HepG2 (cell line): ENCODE measurements at regions not wholly inside any gene's neighbourhood (a gene's known extent, or its start where the extent isn't known, plus 50 kb on each side); places are given as distances from the start of the nearest gene placed in this dataset.

Source experiments
- ATF7 ChIP-seq, 2 experiments: fragments of 450-650 bp in 1 of 2; sonication (generic) in 1 of 2; formaldehyde crosslinking in 1 of 2; IDR thresholded peaks; 2 replicates each; pipeline versions ENCODE4 v1.4.0 to v1.6.1; 2016 to 2020; ENCODE audit warnings: antibody characterized with exemption in 1 of 2, mild to moderate bottlenecking in 1 of 2, missing genetic modification reagents in 1 of 2
- BRD4 ChIP-seq: sonication (generic); formaldehyde crosslinking; IDR thresholded peaks from 2 replicates; pipeline ENCODE4 v1.4.0; 2020; ENCODE audit warnings: missing genetic modification reagents
- CREB1 ChIP-seq, 2 experiments: fragments of 450-650 bp in 1 of 2; IDR thresholded peaks; 2 replicates each; pipeline ENCODE4 v1.6.1; 2016 to 2017; ENCODE audit warnings: control low read depth in 1 of 2, mild to moderate bottlenecking in 1 of 2, missing compliant biosample characterization in 1 of 2, missing genetic modification characterization in 1 of 2
- FOXA3 ChIP-seq: IDR thresholded peaks from 2 replicates; pipeline ENCODE4 v1.6.1; 2016; ENCODE audit warnings: missing genetic modification reagents, missing compliant biosample characterization
- HDAC2 ChIP-seq: sonication (generic); formaldehyde crosslinking; IDR thresholded peaks from 2 replicates; pipeline ENCODE4 v1.4.0; 2020; ENCODE audit warnings: missing genetic modification reagents
- HNRNPL ChIP-seq: fragments of 200-400 bp; formaldehyde crosslinking; IDR thresholded peaks from 2 replicates; pipeline ENCODE4 v1.6.1; 2017; ENCODE audit warnings: mild to moderate bottlenecking, low read depth, low read length
- KDM5A ChIP-seq: fragments of 200-600 bp; sonication (generic); IDR thresholded peaks from 2 replicates; pipeline ENCODE4 v1.7.0; 2018; ENCODE audit warnings: antibody characterized with exemption, mild to moderate bottlenecking, low read length, borderline replicate concordance
- KDM6A ChIP-seq: IDR thresholded peaks from 2 replicates; pipeline ENCODE4 v1.6.1; 2016; ENCODE audit warnings: low read depth
- NFYB ChIP-seq: sonication (generic); formaldehyde crosslinking; IDR thresholded peaks from 2 replicates; pipeline ENCODE4 v1.4.0; 2020; ENCODE audit warnings: missing genetic modification reagents
- PATZ1 ChIP-seq: sonication (generic); formaldehyde crosslinking; IDR thresholded peaks from 2 replicates; pipeline ENCODE4 v1.4.0; 2020; ENCODE audit warnings: missing genetic modification reagents
- PHB2 ChIP-seq: fragments of 450-650 bp; IDR thresholded peaks from 2 replicates; pipeline ENCODE4 v1.6.1; 2018; ENCODE audit not compliant: partially characterized antibody
- POLR2AphosphoS2 ChIP-seq: IDR thresholded peaks from 2 replicates; pipeline ENCODE4 v1.6.1; 2011; ENCODE audit warnings: low read depth, low read length, improper control_type of control experiment
- RBAK ChIP-seq: sonication (generic); formaldehyde crosslinking; IDR thresholded peaks from 2 replicates; pipeline ENCODE4 v1.5.1; 2020; ENCODE audit warnings: mild to moderate bottlenecking, missing genetic modification reagents
- TEF ChIP-seq: sonication (generic); formaldehyde crosslinking; IDR thresholded peaks from 2 replicates; pipeline ENCODE4 v1.5.0; 2020; ENCODE audit warnings: missing genetic modification reagents
- TMF1 ChIP-seq: sonication (generic); formaldehyde crosslinking; IDR thresholded peaks from 2 replicates; pipeline ENCODE4 v1.8.1; 2022; ENCODE audit warnings: low read depth, missing genetic modification reagents
- ZFY ChIP-seq: sonication (generic); formaldehyde crosslinking; IDR thresholded peaks from 2 replicates; pipeline ENCODE4 v1.4.0; 2020; ENCODE audit warnings: missing genetic modification reagents
- ZNF160 ChIP-seq: sonication (generic); formaldehyde crosslinking; IDR thresholded peaks from 2 replicates; pipeline ENCODE4 v1.8.0; 2022; ENCODE audit warnings: mild to moderate bottlenecking, inconsistent platforms, missing genetic modification reagents
- ZNF501 ChIP-seq: sonication (generic); formaldehyde crosslinking; IDR thresholded peaks from 2 replicates; pipeline ENCODE4 v1.5.1; 2020; ENCODE audit warnings: mild to moderate bottlenecking, moderate library complexity, missing genetic modification reagents
- ZNF598 ChIP-seq: sonication (generic); formaldehyde crosslinking; IDR thresholded peaks from 2 replicates; pipeline ENCODE4 v1.5.1; 2020; ENCODE audit warnings: mild to moderate bottlenecking, missing genetic modification reagents, borderline replicate concordance
- ZNF713 ChIP-seq: sonication (generic); formaldehyde crosslinking; IDR thresholded peaks from 2 replicates; pipeline ENCODE4 v1.4.0; 2020; ENCODE audit warnings: mild to moderate bottlenecking, missing genetic modification reagents
- ZNF720 ChIP-seq: sonication (generic); formaldehyde crosslinking; IDR thresholded peaks from 2 replicates; pipeline ENCODE4 v1.4.0; 2020; ENCODE audit warnings: missing genetic modification reagents
- TF ChIP-seq, protein P1 (sequence below): sonication (generic); formaldehyde crosslinking; conservative IDR thresholded peaks from 2 replicates; pipeline ENCODE4 v1.8.0; 2022; ENCODE audit warnings: missing genetic modification reagents
- TF ChIP-seq, protein P2 (sequence below): sonication (generic); formaldehyde crosslinking; IDR thresholded peaks from 2 replicates; pipeline ENCODE4 v1.4.0; 2020; ENCODE audit warnings: low read depth, mild to moderate bottlenecking, missing genetic modification reagents
- TF ChIP-seq, protein P3 (sequence below): sonication (generic); formaldehyde crosslinking; IDR thresholded peaks from 2 replicates; pipeline ENCODE4 v1.5.0; 2020; ENCODE audit warnings: missing genetic modification reagents

DNA sequence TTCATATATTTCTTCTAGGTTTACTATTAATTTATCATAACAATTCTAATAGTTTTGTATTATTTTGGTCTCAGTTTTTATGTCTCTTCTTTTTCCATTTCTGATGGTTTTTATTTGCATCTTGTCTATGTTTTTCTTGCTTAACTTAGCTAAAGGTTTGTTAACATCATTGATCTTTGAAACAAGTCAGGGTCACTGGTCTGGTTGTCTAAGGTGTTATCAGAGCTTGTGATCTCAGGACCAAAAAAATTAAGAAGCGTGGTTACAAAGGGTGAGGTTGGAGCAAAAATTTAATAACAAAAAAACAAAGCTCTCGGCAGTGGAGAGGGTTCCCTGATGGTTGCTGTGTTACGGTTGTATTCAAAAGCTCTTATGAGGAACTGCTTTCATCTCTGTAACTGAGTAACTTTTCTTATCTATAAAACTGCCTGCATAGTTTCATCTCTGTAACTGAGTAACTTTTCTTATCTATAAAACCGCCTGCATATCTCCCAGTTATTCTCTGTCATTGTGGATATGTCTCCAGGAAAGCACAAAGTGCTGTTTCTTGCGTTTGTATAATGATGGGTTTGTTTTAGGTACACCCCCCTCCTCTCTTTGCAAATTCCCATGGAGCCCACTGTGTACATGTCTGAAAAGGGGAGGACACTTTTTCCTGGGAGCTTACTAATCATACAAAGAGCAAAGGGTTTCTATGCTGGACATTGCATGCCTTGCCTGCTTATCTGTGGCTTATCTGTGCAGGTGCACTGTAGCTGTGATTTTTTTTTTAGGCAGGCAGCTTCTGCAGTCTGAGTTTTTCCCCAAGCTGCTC, 62.4 kb upstream of the UGT2B15 start (continued):
- TF ChIP-seq HDAC2 (CRISPR knock-in tag): peak; percentile 90
- no peak; the same call in 1 of the 2 replicates for TF ChIP-seq TEF (CRISPR knock-in tag)
- TF ChIP-seq ZNF501 (CRISPR knock-in tag): no peak
- peak; percentile 69 for TF ChIP-seq BRD4
- TF ChIP-seq ZNF720 (CRISPR knock-in tag): no peak
- peak; percentile 91 for TF ChIP-seq FOXA3 (CRISPR knock-in tag)
- no peak for TF ChIP-seq KDM5A
- TF ChIP-seq ZNF713 (CRISPR knock-in tag): no peak
- TF ChIP-seq NFYB (CRISPR knock-in tag): no peak
- TF ChIP-seq, protein P1, sequence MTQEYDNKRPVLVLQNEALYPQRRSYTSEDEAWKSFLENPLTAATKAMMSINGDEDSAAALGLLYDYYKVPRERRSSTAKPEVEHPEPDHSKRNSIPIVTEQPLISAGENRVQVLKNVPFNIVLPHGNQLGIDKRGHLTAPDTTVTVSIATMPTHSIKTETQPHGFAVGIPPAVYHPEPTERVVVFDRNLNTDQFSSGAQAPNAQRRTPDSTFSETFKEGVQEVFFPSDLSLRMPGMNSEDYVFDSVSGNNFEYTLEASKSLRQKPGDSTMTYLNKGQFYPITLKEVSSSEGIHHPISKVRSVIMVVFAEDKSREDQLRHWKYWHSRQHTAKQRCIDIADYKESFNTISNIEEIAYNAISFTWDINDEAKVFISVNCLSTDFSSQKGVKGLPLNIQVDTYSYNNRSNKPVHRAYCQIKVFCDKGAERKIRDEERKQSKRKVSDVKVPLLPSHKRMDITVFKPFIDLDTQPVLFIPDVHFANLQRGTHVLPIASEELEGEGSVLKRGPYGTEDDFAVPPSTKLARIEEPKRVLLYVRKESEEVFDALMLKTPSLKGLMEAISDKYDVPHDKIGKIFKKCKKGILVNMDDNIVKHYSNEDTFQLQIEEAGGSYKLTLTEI (CRISPR knock-in tag): no peak
- no peak for TF ChIP-seq ATF7 (IDR thresholded peaks at IDR 0.05)
- peak; percentile 48; the same call in 1 of the 2 replicates for TF ChIP-seq ATF7 (CRISPR knock-in tag; IDR thresholded peaks at IDR 0.05)
- TF ChIP-seq POLR2AphosphoS2: no peak
- no peak for TF ChIP-seq ZFY (CRISPR knock-in tag)
- TF ChIP-seq, protein P2, sequence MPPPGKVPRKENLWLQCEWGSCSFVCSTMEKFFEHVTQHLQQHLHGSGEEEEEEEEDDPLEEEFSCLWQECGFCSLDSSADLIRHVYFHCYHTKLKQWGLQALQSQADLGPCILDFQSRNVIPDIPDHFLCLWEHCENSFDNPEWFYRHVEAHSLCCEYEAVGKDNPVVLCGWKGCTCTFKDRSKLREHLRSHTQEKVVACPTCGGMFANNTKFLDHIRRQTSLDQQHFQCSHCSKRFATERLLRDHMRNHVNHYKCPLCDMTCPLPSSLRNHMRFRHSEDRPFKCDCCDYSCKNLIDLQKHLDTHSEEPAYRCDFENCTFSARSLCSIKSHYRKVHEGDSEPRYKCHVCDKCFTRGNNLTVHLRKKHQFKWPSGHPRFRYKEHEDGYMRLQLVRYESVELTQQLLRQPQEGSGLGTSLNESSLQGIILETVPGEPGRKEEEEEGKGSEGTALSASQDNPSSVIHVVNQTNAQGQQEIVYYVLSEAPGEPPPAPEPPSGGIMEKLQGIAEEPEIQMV (CRISPR knock-in tag): no peak
- TF ChIP-seq PATZ1 (CRISPR knock-in tag): peak; percentile 88
- no peak for TF ChIP-seq ZNF160 (CRISPR knock-in tag)
- no peak for TF ChIP-seq PHB2
- TF ChIP-seq KDM6A (CRISPR knock-in tag): peak; percentile 72
- TF ChIP-seq RBAK (CRISPR knock-in tag): no peak
- no peak for TF ChIP-seq HNRNPL
- TF ChIP-seq ZNF598 (CRISPR knock-in tag): no peak
- TF ChIP-seq, protein P3, sequence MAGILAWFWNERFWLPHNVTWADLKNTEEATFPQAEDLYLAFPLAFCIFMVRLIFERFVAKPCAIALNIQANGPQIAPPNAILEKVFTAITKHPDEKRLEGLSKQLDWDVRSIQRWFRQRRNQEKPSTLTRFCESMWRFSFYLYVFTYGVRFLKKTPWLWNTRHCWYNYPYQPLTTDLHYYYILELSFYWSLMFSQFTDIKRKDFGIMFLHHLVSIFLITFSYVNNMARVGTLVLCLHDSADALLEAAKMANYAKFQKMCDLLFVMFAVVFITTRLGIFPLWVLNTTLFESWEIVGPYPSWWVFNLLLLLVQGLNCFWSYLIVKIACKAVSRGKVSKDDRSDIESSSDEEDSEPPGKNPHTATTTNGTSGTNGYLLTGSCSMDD: no peak
- TF ChIP-seq TMF1 (CRISPR knock-in tag): no peak
- TF ChIP-seq CREB1 (IDR thresholded peaks at IDR 0.05): no peak
- TF ChIP-seq CREB1 (CRISPR knock-in tag; IDR thresholded peaks at IDR 0.05): peak; percentile 78
